Keratinocyte (primary cell): ENCODE measurements at regions not wholly inside any gene's neighbourhood (a gene's known extent, or its start where the extent isn't known, plus 50 kb on each side); places are given as distances from the start of the nearest gene placed in this dataset.

Experiments used
- DNase-seq: peaks from one replicate; pipeline ENCODE4 v3.0.0-alpha.2; 2011; ENCODE audit warnings: low read depth, missing footprints, low spot score
- FAIRE-seq: peaks from 2 replicates; lab custom pipeline; 2011; peaks lifted over from hg19 to GRCh38; lab: Jason Lieb, UNC
- H2AFZ ChIP-seq: 2 replicates; pipeline ENCODE4 v1.6.0; 2012; ENCODE audit warnings: low read length, control low read depth, inconsistent platforms; ENCODE audit not compliant: control insufficient read depth
- H3K27ac ChIP-seq: 2 replicates; pipeline ENCODE4 v1.5.1; 2011; ENCODE audit warnings: low read length; ENCODE audit not compliant: control insufficient read depth, insufficient read depth
- H3K27me3 ChIP-seq: 3 replicates; pipeline ENCODE4 v1.6.0; 2011; ENCODE audit warnings: low read length; ENCODE audit not compliant: control insufficient read depth, insufficient read depth; ENCODE audit errors: extremely low read depth
- H3K36me3 ChIP-seq, 2 experiments: 2 replicates in 1 of 2; 3 replicates in 1 of 2; pipeline ENCODE4 v1.5.1; 2011; ENCODE audit warnings: low read length in 2 of 2, mild to moderate bottlenecking in 1 of 2; ENCODE audit not compliant: control insufficient read depth in 2 of 2, insufficient read depth in 2 of 2; ENCODE audit errors: extremely low read depth in 1 of 2
- H3K4me1 ChIP-seq: 3 replicates; pipeline ENCODE4 v1.5.1; 2011; ENCODE audit warnings: low read length; ENCODE audit not compliant: control insufficient read depth, insufficient read depth; ENCODE audit errors: extremely low read depth
- H3K4me2 ChIP-seq: 3 replicates; pipeline ENCODE4 v1.6.0; 2011; ENCODE audit warnings: low read depth, low read length; ENCODE audit not compliant: control insufficient read depth, insufficient read depth; ENCODE audit errors: extremely low read depth
- H3K4me3 ChIP-seq, 3 experiments: fragments of 200-600 bp in 1 of 3; sonication (generic) in 1 of 3; 2 replicates in 2 of 3; 3 replicates in 1 of 3; pipeline ENCODE4 v1.5.1; 2011 to 2016; ENCODE audit warnings: low read length in 3 of 3, mild to moderate bottlenecking in 3 of 3, control low read depth in 2 of 3, inconsistent platforms in 1 of 3, low read depth in 1 of 3, mixed read lengths in 1 of 3, mixed run types in 1 of 3, moderate library complexity in 1 of 3; ENCODE audit not compliant: control insufficient read depth in 2 of 3, insufficient read depth in 2 of 3; ENCODE audit errors: extremely low read depth in 1 of 3
- H3K79me2 ChIP-seq: 2 replicates; pipeline ENCODE4 v1.6.0; 2012; ENCODE audit warnings: low read length; ENCODE audit not compliant: control insufficient read depth, insufficient read depth
- H3K9ac ChIP-seq: 3 replicates; pipeline ENCODE4 v1.6.0; 2011; ENCODE audit warnings: low read length; ENCODE audit not compliant: control insufficient read depth, insufficient read depth; ENCODE audit errors: extremely low read depth
- H3K9me1 ChIP-seq: 3 replicates; pipeline ENCODE4 v1.6.0; 2011; ENCODE audit warnings: low read length; ENCODE audit not compliant: control insufficient read depth, insufficient read depth; ENCODE audit errors: extremely low read depth
- H3K9me3 ChIP-seq: 2 replicates; pipeline ENCODE4 v1.5.1; 2012; ENCODE audit warnings: low read depth, low read length; ENCODE audit not compliant: control insufficient read depth
- H4K20me1 ChIP-seq: 3 replicates; pipeline ENCODE4 v1.6.0; 2011; ENCODE audit warnings: low read length; ENCODE audit not compliant: control insufficient read depth, insufficient read depth; ENCODE audit errors: extremely low read depth
- CTCF ChIP-seq, 3 experiments: IDR thresholded peaks in 1 of 3; conservative IDR thresholded peaks in 1 of 3; optimal IDR thresholded peaks in 1 of 3; 2 replicates in 2 of 3; 3 replicates in 1 of 3; pipeline versions ENCODE3 to v1.5.1; 2011; ENCODE audit warnings: low read length in 3 of 3, mild to moderate bottlenecking in 3 of 3, moderate library complexity in 2 of 3, control low read depth in 1 of 3, inconsistent platforms in 1 of 3; ENCODE audit not compliant: insufficient read depth in 2 of 3; ENCODE audit errors: extremely low read depth in 1 of 3
- EZH2 ChIP-seq: IDR thresholded peaks from one replicate; pipeline ENCODE4 v1.6.1; 2012; ENCODE audit warnings: inconsistent platforms, mild to moderate bottlenecking, low read length, moderate library complexity
- dilution Hi-C: fragments of 300-500 bp; cut with MboI; formaldehyde crosslinking; loops from one replicate; pipeline ENCODE4 v1.7.0; 2020; ENCODE audit warnings: low sequenced_read_pairs; ENCODE audit not compliant: extremely low pct_ligation_motif_present

DNA sequence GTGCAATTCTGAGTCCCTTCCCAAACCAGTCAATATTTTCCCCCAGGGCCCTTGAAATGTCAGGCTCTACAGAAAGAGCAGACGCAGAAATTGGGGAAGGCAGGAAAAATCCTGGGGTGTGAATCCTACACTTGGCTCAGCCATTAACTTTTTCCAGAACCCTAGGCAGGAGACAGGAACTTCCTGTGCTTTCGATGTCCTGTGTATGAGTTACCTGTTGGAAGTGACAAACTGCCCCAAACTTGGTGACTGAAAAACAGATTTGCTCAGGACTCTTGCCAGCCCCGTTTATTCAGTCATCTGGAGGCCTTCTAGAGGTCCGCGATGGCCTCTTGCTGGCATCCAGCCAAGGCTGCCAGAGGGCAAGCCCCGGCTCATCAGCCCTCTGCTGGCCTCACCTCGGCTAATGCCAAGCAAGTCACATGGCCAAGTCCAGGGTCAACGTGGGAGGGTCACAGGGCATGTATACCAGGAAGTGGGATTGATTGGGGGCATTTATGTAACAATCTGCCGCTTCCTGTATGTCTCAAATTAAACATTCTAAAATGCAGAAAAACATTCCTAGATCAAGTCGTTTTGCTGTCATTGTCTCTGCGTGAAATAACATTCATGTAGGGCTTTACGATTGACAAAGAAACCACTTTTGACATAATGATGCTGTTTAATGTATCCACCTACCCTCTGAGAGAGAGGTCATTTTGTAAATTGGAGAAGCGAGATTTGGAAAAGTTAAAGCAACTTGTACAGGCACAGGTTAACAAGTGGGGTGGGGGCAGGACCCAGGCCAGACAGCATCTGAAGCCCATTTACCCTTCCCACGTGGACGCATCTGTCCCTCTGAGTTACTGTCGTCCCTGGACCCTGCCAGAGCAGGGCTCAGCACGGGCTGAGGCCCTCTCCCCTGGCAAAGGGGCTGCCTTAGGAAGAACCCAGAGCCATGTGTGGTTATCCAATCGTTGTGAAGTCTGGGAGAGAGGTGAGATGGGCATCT is 179.4 kb downstream of the INHBB start:
- TF ChIP-seq CTCF (optimal IDR thresholded peaks at IDR 0.05 in 1 of 3, IDR thresholded peaks at IDR 0.05 in 1 of 3, conservative IDR thresholded peaks at IDR 0.05 in 1 of 3; ENCODE audit: extremely low read depth in 1 of 3, insufficient read depth in 2 of 3, low read length in 3 of 3) (no peak), EZH2 (no peak)
- Histone ChIP-seq H3K79me2 (no peaks in the 10 kb centered on the region), H3K4me2 (no peak overlapping the region), H2AFZ (no peak overlapping the region), H3K9ac (no peak overlapping the region), H3K27me3 (peaks cover 37% of the 10 kb centered on the region), H3K9me3 (no peaks in the 10 kb centered on the region), H3K9me1 (no peaks in the 10 kb centered on the region), H3K4me1 (no peaks in the 10 kb centered on the region), H3K36me3 (no peaks in the 10 kb centered on the region), H3K27ac (no peak overlapping the region), H3K4me3 (no peak overlapping the region), H4K20me1 (no peaks in the 10 kb centered on the region)
- FAIRE-seq (no peak), DNase-seq (no peak)
- dilution Hi-C loops: no loop called here

- Histone ChIP-seq H3K9me1 (no peaks in the 10 kb centered on the region), H3K27me3 (peaks cover 38% of the 10 kb centered on the region), H3K9ac (no peak overlapping the region), H3K4me1 (no peaks in the 10 kb centered on the region), H3K27ac (no peak overlapping the region), H4K20me1 (no peaks in the 10 kb centered on the region), H3K36me3 (no peaks in the 10 kb centered on the region), H3K9me3 (no peaks in the 10 kb centered on the region), H3K79me2 (no peaks in the 10 kb centered on the region), H3K4me3 (no peak overlapping the region), H2AFZ (no peak overlapping the region), H3K4me2 (no peak overlapping the region)
- FAIRE-seq: no peak
- DNase-seq: no peak
- no peak for TF ChIP-seq CTCF (optimal IDR thresholded peaks at IDR 0.05 in 1 of 3, IDR thresholded peaks at IDR 0.05 in 1 of 3, conservative IDR thresholded peaks at IDR 0.05 in 1 of 3; ENCODE audit: extremely low read depth in 1 of 3, insufficient read depth in 2 of 3, low read length in 3 of 3)
- no peak for TF ChIP-seq EZH2
- dilution Hi-C loops: no loop called here
These were observed 180.2 kb downstream of the INHBB start for GRCh38 chr2:120526047-120526562.
